ENCODE measurements at regions not wholly inside any gene's neighbourhood (a gene's known extent, or its start where the extent isn't known, plus 50 kb on each side); places are given as distances from the start of the nearest gene placed in this dataset.

DNA sequence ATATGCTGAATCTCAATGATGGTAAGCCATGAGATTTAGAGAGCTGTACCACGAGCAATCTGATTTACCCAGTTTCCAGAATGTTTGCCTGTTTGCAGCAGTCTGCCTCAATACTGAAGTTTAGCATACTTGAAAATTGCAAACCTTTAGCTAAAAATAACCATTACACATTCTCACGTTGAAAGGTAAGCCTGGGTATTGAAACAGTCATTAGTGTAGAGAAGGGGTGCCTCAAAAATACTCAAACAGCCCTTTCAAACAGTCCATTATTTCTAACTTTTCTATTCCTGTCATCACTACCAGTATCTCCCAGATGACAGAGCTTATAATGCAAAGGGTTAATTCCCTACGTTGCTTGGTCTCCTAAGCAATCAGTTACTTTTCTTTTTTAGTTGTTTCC lies 111.8 kb upstream of the MBNL1 start:
- DNase-seq: no peak

GRCh38 chr3:152157337-152157736 lies 111.4 kb upstream of the MBNL1 start:
- no peak for DNase-seq

DNA sequence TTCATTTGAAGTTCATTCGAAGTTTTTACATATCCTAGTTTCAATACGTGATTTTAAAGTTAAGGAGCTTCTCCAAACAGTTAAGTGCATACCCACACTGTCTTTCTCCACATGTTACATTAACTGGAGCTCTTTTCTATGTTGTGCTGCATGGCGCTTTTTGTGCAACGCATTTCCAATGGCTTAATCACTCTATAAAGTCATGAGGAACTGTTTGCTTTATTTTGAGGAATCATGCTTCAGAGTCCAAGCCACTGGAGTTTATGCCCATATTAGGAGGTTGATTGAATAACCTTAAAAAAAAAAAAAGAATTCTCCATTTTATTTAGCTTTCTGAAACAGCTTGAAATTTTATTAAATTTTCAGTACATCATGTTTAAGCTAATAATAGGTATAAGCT lies 109.4 kb upstream of the MBNL1 start:
- no peak for DNase-seq

- no peak for DNase-seq
These were observed 108.2 kb upstream of the MBNL1 start for GRCh38 chr3:152160350-152161011.

- no peak for DNase-seq
These were observed 96.3 kb upstream of the MBNL1 start for GRCh38 chr3:152172460-152172859.

- no peak for DNase-seq
These were observed 95.1 kb upstream of the MBNL1 start for GRCh38 chr3:152173627-152174026.

- DNase-seq: no peak
These were observed 93.7 kb upstream of the MBNL1 start for GRCh38 chr3:152174876-152175527.

DNA sequence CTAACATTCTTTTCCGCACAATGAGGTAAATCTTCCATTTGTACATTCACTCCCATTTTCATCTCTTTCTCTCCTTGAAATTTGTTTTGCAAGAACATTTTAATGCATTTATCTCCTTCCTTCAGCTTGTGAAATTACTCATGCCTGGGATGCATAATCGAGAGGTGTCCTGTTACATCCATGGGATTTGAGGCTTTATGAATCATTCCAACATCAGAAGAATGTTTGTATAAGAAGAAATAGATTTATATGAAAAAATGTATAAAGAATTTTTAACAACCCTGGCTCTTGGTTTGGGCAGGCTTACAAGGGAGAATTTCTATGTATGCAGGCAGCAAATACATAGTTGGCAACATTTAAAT lies 93.2 kb upstream of the MBNL1 start:
- DNase-seq: no peak

GRCh38 chr3:152176241-152176640 lies 92.5 kb upstream of the MBNL1 start:
- DNase-seq: no peak

DNA sequence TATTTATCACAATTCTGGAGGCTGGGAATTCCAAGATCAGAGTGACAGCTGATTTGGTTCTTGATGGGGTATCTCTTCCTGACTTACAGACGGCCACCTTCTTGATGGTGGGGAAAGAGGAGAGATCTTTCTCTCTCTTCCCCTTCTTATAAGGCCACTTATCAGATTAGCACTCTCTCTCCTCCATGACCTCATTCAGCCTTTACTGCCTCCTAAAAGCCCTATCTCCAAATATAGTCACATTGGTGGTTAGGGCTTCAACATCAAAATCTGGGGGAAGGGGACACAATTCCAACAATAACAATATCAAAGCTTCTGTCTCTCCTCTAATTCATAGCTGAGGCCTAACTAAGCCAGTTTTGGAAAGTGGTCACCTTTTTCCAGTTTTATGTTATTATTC lies 91.7 kb upstream of the MBNL1 start:
- DNase-seq: no peak

- DNase-seq: no peak
These were observed 91.0 kb upstream of the MBNL1 start for GRCh38 chr3:152177757-152178156.

- peak; percentile 5 for DNase-seq
These were observed 85.3 kb upstream of the MBNL1 start for GRCh38 chr3:152183473-152183872.

- no peak for DNase-seq
These were observed 83.6 kb upstream of the MBNL1 start for GRCh38 chr3:152184971-152185686.

GRCh38 chr3:152185891-152186630 lies 82.7 kb upstream of the MBNL1 start:
- no peak for DNase-seq

- DNase-seq: no peak
These were observed 78.0 kb upstream of the MBNL1 start for GRCh38 chr3:152190636-152191183.

GRCh38 chr3:152192050-152192449 lies 76.7 kb upstream of the MBNL1 start:
- DNase-seq: no peak

DNA sequence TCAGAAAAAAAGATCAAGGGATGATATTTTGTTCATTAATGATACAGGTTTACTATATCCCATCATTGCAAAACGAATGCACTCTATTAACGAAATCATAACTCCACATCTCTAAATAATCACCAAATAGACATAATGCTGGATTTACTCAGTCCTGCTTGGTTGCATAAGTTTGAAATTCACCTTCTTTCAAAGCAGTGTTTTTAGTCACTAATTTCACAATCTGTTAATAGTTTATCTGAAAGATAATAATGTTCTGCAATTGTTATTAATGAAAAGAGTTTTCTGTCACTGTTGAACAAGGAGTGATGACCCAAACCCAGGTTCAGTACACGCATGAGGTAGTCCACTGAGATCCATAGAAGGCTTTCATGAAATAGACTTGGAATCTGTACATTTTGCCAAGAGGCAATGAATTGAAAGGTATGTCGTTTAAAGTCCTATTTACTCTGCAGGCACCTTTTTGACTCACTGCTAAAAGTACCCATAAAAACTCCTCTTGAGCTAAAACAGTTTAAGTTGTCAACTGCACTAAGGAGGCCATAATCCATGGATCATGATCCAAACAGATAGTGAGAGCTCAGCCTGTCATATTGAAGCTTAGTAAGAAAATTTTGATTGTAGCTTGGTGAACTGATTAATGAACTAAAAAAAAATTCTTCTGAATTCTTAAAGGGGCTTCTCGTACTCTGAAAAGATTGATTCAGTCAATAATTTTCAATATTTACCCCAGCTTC lies 75.6 kb upstream of the MBNL1 start:
- no peak for DNase-seq

DNA sequence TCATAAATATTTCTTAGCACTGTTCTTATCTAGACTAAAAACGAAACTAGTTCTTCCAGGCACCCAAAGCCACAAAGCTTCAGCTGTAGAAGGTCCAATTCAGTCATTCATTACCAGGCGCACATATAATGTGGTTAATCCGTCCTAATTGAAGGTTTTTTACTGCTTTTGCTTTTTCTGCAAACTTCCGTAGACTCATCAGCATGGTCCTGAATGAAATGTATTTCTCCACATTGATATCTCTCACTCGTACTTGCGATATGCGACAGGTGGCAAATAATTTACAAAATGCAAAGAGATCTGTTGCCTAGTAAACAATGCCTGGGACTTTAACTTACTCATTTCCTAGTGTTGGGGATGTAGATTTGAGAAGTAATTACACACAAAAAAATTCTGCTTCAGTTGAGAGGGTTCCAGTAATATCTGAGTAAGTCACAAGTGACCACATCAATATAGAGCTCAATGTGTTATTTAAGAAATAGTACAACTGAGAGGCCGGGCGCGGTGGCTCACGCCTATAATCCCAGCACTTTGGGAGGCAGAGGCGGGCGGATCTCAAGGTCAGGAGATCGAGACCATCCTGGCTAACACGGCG lies 75.0 kb upstream of the MBNL1 start:
- no peak for DNase-seq

- no peak for DNase-seq
These were observed 73.5 kb upstream of the MBNL1 start for GRCh38 chr3:152195206-152195605.

DNA sequence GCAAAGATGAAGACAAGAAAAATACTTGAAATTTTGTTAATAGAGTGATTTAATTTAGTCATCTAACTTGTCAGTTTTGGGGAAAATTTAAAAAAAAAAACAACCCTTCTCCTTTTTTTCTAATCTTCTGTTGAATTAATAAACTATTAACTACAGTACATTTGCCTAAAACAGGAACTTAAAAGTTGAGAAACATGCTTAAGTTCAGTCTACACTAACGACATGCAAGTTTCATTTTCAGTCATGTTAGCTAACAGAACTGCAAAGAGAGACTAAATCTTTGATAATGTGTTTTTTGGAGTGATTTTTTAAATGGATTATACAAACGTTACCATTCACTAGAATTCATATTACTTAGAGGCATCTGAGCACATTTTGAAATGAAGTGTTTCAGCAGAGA lies 71.9 kb upstream of the MBNL1 start:
- DNase-seq: no peak

DNA sequence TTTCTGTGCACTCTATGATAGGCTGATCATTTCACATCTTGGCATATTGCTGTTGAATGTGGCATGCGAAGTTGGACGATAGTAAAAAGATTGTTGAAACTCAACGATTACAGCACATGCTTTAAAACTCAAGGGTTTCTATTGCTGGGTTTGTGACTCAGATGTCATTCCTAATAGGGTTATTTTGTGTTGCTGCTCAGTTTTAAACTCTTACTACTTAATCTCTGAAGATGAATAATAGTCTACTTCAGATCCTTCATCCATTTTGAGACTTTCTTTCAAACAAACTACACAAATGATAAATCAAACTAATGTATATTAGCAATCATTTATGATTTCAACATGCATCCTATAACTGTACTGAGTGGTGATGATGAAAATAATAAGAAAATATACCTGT lies 71.3 kb upstream of the MBNL1 start:
- no peak for DNase-seq

DNA sequence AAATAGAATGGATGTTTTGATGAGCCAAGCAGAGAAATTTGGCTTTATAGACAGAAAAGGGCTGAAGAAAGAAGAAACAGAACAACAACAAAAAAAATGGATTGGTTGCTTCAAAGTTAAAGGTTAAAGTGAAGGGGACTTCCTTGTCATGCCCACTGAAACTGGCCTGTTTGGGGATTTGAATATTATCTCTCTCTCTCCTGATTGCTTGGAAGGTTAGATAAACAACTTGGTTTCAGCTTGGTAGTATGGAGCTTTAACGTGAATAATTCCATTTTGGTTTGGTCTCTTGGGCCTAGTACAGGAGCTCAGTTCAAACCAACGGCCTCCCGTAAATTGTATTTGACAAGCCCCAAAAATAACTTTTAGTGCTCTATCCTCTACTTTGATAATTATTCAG lies 70.8 kb upstream of the MBNL1 start:
- DNase-seq: no peak

All from DMS79 treated with DMSO at 0.1 percent for 48 hours (cell line).